Neural cell (in vitro differentiated cells): ENCODE measurements at regions not wholly inside any gene's neighbourhood (a gene's known extent, or its start where the extent isn't known, plus 50 kb on each side); places are given as distances from the start of the nearest gene placed in this dataset.

ENCODE experiments used
- H2AFZ ChIP-seq: fragments of 200-600, 300-800 bp; sonication (generic), shearing (Covaris generic); 2 replicates; pipeline ENCODE4 v1.6.0; 2014; ENCODE audit warnings: low read depth, mild to moderate bottlenecking, antibody characterized with exemption, low read length, moderate library complexity
- H3F3A ChIP-seq: fragments of 200-600 bp; shearing (Covaris generic); 2 replicates; pipeline ENCODE4 v1.6.1; 2016; ENCODE audit warnings: mild to moderate bottlenecking, moderate library complexity, mixed read lengths, antibody characterized with exemption, low read length; ENCODE audit not compliant: insufficient read depth, poor library complexity, severe bottlenecking
- H3K27ac ChIP-seq: fragments of 200-600, 300-800 bp; sonication (generic), shearing (Covaris generic); 2 replicates; pipeline ENCODE4 v1.5.1; 2014; ENCODE audit warnings: mild to moderate bottlenecking, low read length, moderate library complexity
- H3K27me3 ChIP-seq: fragments of 300-800, 200-600 bp; sonication (generic), shearing (Covaris generic); 2 replicates; pipeline ENCODE4 v1.6.0; 2014; ENCODE audit warnings: mild to moderate bottlenecking, low read depth, low read length, moderate library complexity; ENCODE audit not compliant: insufficient read depth
- H3K36me3 ChIP-seq: fragments of 300-800, 200-600 bp; sonication (generic), shearing (Covaris generic); 2 replicates; pipeline ENCODE4 v1.5.1; 2014; ENCODE audit warnings: mild to moderate bottlenecking, antibody characterized with exemption, low read length, moderate library complexity; ENCODE audit not compliant: insufficient read depth
- H3K4me2 ChIP-seq: fragments of 300-800, 200-600 bp; sonication (generic), shearing (Covaris generic); 2 replicates; pipeline ENCODE4 v1.6.0; 2014; ENCODE audit warnings: mild to moderate bottlenecking, low read length
- H3K4me3 ChIP-seq: fragments of 300-800, 200-600 bp; sonication (generic), shearing (Covaris generic); 2 replicates; pipeline ENCODE4 v1.5.1; 2014; ENCODE audit warnings: mild to moderate bottlenecking, low read length, moderate library complexity
- H3K79me2 ChIP-seq: fragments of 200-600 bp; shearing (Covaris generic); replicated peaks from 2 replicates; pipeline ENCODE4 v1.6.0; 2014; ENCODE audit warnings: mild to moderate bottlenecking, low read length, moderate library complexity; ENCODE audit not compliant: insufficient read depth
- H3K9ac ChIP-seq: fragments of 300-800, 200-600 bp; sonication (generic), shearing (Covaris generic); 2 replicates; pipeline ENCODE4 v1.6.1; 2016; ENCODE audit warnings: mild to moderate bottlenecking, low read length, mixed read lengths
- H3K9me2 ChIP-seq: fragments of 200-600 bp; shearing (Covaris generic); 2 replicates; pipeline ENCODE4 v1.6.1; 2016; ENCODE audit warnings: mild to moderate bottlenecking, low read length, mixed read lengths; ENCODE audit not compliant: insufficient read depth
- H3K9me3 ChIP-seq: fragments of 200-600, 300-800 bp; sonication (generic), shearing (Covaris generic); 2 replicates; pipeline ENCODE4 v1.6.1; 2016; ENCODE audit warnings: mild to moderate bottlenecking, mixed run types, low read length, moderate library complexity, mixed read lengths
- H4K20me1 ChIP-seq: fragments of 200-600 bp; shearing (Covaris generic); 2 replicates; pipeline ENCODE4 v1.6.1; 2016; ENCODE audit warnings: mild to moderate bottlenecking, mixed run types; ENCODE audit not compliant: insufficient read depth
- EP300 ChIP-seq: fragments of 450-650 bp; conservative IDR thresholded peaks from 2 replicates; pipeline ENCODE4 v1.6.1; 2014; ENCODE audit warnings: antibody characterized with exemption, mild to moderate bottlenecking, moderate library complexity; ENCODE audit not compliant: poor library complexity, severe bottlenecking
- EZH2 ChIP-seq: fragments of 200-600, 300-800 bp; shearing (Covaris generic), sonication (generic); IDR thresholded peaks from 2 replicates; pipeline ENCODE4 v1.6.1; 2014; ENCODE audit warnings: antibody characterized with exemption, low read length, borderline replicate concordance, mild to moderate bottlenecking; ENCODE audit not compliant: insufficient read depth, poor library complexity, severe bottlenecking
- MXI1 ChIP-seq: fragments of 450-650 bp; conservative IDR thresholded peaks from 2 replicates; pipeline ENCODE4 v1.6.1; 2014; ENCODE audit warnings: antibody characterized with exemption, mild to moderate bottlenecking; ENCODE audit not compliant: poor library complexity, severe bottlenecking
- POLR2AphosphoS5 ChIP-seq: IDR thresholded peaks from 2 replicates; pipeline ENCODE4 v1.6.1; 2012
- RAD21 ChIP-seq: fragments of 450-650 bp; conservative IDR thresholded peaks from 2 replicates; pipeline ENCODE4 v1.6.1; 2014; ENCODE audit warnings: antibody characterized with exemption, mild to moderate bottlenecking, moderate library complexity
- SMC3 ChIP-seq: fragments of 450-650 bp; conservative IDR thresholded peaks from 2 replicates; pipeline ENCODE4 v1.6.1; 2014; ENCODE audit warnings: antibody characterized with exemption, mild to moderate bottlenecking, moderate library complexity; ENCODE audit not compliant: poor library complexity
- TAF1 ChIP-seq: IDR thresholded peaks from 2 replicates; pipeline ENCODE4 v1.6.1; 2012; ENCODE audit warnings: low read depth
- TF ChIP-seq, protein P1 (sequence below): fragments of 450-650 bp; IDR thresholded peaks from 2 replicates; pipeline ENCODE4 v1.5.1; 2014; ENCODE audit warnings: antibody characterized with exemption, mild to moderate bottlenecking, moderate library complexity; ENCODE audit not compliant: poor library complexity, severe bottlenecking
- TF ChIP-seq, protein P2 (sequence below): IDR thresholded peaks from 2 replicates; pipeline ENCODE4 v1.6.1; 2012; ENCODE audit warnings: borderline replicate concordance

DNA sequence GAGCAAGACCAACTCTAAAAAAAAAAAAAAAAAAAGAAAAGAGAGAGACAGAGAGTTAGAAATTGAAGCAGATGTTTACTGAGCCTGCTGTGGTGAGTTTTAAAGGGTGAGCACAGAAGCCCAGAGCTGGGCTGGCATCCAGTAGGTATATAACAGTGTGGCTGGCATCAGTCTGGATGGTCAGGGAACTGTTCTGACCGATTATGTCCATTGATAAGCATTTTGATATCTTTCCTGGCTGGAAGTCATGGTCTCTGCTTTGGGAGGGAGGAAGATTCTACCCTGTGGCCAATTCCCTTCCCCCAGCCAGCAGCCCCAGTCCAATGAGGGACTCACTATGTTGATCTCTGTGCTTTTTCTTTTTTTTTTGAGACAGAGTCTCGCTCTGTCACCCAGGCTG lies 65.2 kb upstream of the PODXL start:
- H3K36me3 ChIP-seq, result no peaks in the 10 kb centered on the region
- no peak overlapping the region for H3K4me2 ChIP-seq
- TF ChIP-seq TAF1, result no peak
- no peak for TF ChIP-seq SMC3
- TF ChIP-seq, protein P1, sequence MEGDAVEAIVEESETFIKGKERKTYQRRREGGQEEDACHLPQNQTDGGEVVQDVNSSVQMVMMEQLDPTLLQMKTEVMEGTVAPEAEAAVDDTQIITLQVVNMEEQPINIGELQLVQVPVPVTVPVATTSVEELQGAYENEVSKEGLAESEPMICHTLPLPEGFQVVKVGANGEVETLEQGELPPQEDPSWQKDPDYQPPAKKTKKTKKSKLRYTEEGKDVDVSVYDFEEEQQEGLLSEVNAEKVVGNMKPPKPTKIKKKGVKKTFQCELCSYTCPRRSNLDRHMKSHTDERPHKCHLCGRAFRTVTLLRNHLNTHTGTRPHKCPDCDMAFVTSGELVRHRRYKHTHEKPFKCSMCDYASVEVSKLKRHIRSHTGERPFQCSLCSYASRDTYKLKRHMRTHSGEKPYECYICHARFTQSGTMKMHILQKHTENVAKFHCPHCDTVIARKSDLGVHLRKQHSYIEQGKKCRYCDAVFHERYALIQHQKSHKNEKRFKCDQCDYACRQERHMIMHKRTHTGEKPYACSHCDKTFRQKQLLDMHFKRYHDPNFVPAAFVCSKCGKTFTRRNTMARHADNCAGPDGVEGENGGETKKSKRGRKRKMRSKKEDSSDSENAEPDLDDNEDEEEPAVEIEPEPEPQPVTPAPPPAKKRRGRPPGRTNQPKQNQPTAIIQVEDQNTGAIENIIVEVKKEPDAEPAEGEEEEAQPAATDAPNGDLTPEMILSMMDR, result no peak
- no peak for TF ChIP-seq EP300
- no peak for TF ChIP-seq EZH2
- H2AFZ ChIP-seq, result no peak overlapping the region
- no peak overlapping the region for H3K27ac ChIP-seq
- no peak overlapping the region for H3K4me3 ChIP-seq
- H3K9ac ChIP-seq, result no peak overlapping the region
- no peaks in the 10 kb centered on the region for H3K79me2 ChIP-seq
- no peaks in the 10 kb centered on the region for H3F3A ChIP-seq
- no peaks in the 10 kb centered on the region for H3K9me2 ChIP-seq
- no peaks in the 10 kb centered on the region for H4K20me1 ChIP-seq
- H3K9me3 ChIP-seq, result no peaks in the 10 kb centered on the region
- H3K27me3 ChIP-seq, result no peaks in the 10 kb centered on the region

DNA sequence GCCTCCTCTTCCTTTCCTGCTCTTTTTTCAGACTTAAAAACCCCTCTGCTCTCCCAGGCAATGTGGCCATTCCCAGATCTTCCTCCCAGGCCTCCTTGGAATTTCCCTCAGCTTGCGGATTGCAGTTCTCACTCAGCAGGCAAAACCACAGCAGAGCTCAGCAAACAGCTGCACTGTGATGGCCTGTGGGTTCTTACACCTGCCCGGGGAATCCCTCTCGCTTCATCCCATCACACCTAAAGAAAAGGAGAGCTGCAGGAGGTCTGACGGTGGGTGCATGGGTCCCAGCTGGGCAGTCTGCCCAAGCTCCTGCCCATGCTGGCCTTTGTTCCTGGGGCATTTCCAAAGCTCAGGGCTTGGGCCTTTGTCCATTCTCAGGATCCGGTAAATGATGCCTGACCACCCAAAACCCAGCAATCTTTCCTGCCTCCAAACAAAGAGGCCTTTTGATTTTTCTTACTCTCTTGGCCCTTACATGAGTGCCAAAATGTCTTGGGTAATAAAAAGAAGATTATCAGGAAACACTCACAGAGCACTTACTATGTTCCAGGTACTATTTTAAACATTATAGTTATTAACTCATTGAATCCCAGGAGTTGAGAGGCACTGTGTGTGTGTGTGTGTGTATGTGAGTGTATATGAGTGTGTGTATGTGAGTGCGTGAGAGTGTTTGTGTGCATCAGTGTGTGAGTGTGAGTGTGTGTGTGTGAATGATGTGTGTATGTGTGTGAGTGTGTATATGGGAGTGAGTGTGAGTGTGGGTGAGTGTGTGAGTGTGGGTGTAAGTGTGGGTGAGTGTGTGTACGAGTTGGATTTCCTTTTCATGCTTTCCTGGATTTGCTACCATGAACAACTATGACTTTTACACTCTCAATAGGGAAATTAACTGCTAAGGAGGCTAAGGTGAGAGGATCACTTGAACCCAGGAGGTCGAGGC lies 64.5 kb upstream of the PODXL start:
- Histone ChIP-seq H3K27me3 (no peaks in the 10 kb centered on the region), H3K4me2 (no peak overlapping the region), H3K79me2 (no peaks in the 10 kb centered on the region), H3K4me3 (no peak overlapping the region), H3K9ac (no peak overlapping the region), H3K9me3 (no peaks in the 10 kb centered on the region), H4K20me1 (no peaks in the 10 kb centered on the region), H3K36me3 (no peaks in the 10 kb centered on the region), H3K9me2 (no peaks in the 10 kb centered on the region), H3K27ac (no peak overlapping the region), H3F3A (no peaks in the 10 kb centered on the region), H2AFZ (no peak overlapping the region)
- no peak for TF ChIP-seq SMC3
- TF ChIP-seq EP300, result no peak
- TF ChIP-seq, protein P1, result no peak
- TF ChIP-seq EZH2, result no peak
- TF ChIP-seq RAD21, result no peak
- TF ChIP-seq MXI1, result no peak
- TF ChIP-seq POLR2AphosphoS5, result no peak
- TF ChIP-seq, protein P2, sequence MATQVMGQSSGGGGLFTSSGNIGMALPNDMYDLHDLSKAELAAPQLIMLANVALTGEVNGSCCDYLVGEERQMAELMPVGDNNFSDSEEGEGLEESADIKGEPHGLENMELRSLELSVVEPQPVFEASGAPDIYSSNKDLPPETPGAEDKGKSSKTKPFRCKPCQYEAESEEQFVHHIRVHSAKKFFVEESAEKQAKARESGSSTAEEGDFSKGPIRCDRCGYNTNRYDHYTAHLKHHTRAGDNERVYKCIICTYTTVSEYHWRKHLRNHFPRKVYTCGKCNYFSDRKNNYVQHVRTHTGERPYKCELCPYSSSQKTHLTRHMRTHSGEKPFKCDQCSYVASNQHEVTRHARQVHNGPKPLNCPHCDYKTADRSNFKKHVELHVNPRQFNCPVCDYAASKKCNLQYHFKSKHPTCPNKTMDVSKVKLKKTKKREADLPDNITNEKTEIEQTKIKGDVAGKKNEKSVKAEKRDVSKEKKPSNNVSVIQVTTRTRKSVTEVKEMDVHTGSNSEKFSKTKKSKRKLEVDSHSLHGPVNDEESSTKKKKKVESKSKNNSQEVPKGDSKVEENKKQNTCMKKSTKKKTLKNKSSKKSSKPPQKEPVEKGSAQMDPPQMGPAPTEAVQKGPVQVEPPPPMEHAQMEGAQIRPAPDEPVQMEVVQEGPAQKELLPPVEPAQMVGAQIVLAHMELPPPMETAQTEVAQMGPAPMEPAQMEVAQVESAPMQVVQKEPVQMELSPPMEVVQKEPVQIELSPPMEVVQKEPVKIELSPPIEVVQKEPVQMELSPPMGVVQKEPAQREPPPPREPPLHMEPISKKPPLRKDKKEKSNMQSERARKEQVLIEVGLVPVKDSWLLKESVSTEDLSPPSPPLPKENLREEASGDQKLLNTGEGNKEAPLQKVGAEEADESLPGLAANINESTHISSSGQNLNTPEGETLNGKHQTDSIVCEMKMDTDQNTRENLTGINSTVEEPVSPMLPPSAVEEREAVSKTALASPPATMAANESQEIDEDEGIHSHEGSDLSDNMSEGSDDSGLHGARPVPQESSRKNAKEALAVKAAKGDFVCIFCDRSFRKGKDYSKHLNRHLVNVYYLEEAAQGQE, result no peak
- no peak for TF ChIP-seq TAF1
